Peyer's patch (tissue), 4 donors: ENCODE measurements at regions not wholly inside any gene's neighbourhood (a gene's known extent, or its start where the extent isn't known, plus 50 kb on each side); places are given as distances from the start of the nearest gene placed in this dataset.

Source experiments
- DNase-seq, 3 donors: peaks; one replicate each; pipeline ENCODE4 v3.0.0-alpha.2; 2017 to 2019
- H3K27ac ChIP-seq, 4 donors: fragments of 200-600 bp; sonication (generic); one replicate each; pipeline ENCODE4 v1.5.1; 2016 to 2019
- H3K27me3 ChIP-seq, 2 donors: fragments of 200-600 bp; sonication (generic); one replicate each; pipeline ENCODE4 v1.5.1; 2019
- H3K36me3 ChIP-seq, 3 donors: fragments of 200-600 bp; sonication (generic); one replicate each; pipeline ENCODE4 v1.5.1; 2016 to 2019
- H3K4me1 ChIP-seq, 4 donors: fragments of 200-600 bp; sonication (generic); one replicate each; pipeline ENCODE4 v1.5.1; 2016 to 2019
- H3K4me3 ChIP-seq, 4 donors: fragments of 200-600 bp; sonication (generic); 1 replicate in 3 of 4; 2 replicates in 1 of 4; pipeline ENCODE4 v1.5.1; 2016 to 2019; ENCODE audit warnings: mild to moderate bottlenecking in 1 of 4
- H3K9me3 ChIP-seq, 4 donors: fragments of 200-600 bp; sonication (generic); one replicate each; pipeline ENCODE4 v1.5.1; 2016 to 2019; ENCODE audit warnings: mild to moderate bottlenecking in 1 of 4
- POLR2A ChIP-seq, 2 donors: fragments of 450-650 bp; IDR thresholded peaks; one replicate each; pipeline ENCODE4 v1.5.1; 2017; ENCODE audit warnings: antibody characterized with exemption in 2 of 2, mild to moderate bottlenecking in 2 of 2, moderate library complexity in 2 of 2
- TF ChIP-seq, protein P1 (sequence below), 6 experiments: fragments of 450-650 bp in 4 of 6; fragments of 200-600 bp in 2 of 6; sonication (generic) in 1 of 6; IDR thresholded peaks; one replicate each; pipeline ENCODE4 v1.5.1; 2017 to 2019; ENCODE audit warnings: antibody characterized with exemption in 6 of 6, mild to moderate bottlenecking in 3 of 6, moderate library complexity in 1 of 6

DNA sequence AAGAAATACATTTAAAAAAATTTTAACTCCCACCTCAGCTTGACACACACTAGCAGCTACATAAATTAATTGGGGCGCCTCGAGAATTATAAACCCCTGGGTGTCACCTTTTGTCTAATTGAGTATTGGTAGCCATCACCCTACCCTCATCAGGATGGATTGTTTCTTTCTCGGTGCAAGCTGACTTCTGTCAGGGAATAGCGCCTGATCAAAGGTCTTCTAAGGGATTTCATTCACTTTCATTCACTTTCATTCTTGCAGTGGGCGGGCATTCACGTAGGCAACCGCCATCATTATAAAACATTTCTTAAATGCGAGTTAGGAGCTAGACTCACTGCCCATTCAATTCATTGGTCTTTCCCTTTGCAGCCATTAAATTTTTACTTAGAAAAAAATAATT, 239.2 kb upstream of the SASH1 start:
- H3K27ac ChIP-seq: no peak overlapping the region

DNA sequence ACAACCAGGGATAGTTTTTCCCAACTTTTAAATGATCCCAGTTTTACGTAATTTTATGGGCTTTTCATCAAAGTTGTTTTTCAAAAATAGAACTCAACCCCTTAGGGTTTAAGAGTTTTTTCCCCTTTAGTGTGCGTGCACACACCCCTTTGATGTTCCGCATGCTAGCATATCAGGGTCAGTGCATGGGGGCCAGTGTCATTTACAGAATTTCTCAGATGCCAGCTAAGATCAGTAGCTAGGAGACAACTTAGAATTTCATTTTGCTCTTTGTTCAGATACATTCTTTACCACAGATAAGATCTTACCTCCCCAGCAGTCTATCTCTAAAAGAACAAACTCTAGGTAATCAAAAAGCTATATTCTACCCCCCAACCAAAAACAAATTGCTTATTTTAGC, 238.5 kb upstream of the SASH1 start:
- Histone ChIP-seq H3K27me3 (no peaks in the 10 kb centered on the region), H3K4me1 (no peaks in the 10 kb centered on the region), H3K27ac (no peak overlapping the region), H3K9me3 (no peaks in the 10 kb centered on the region), H3K4me3 (no peak overlapping the region), H3K36me3 (no peaks in the 10 kb centered on the region)
- TF ChIP-seq POLR2A (IDR thresholded peaks at IDR 0.05): no peak
- TF ChIP-seq, protein P1, sequence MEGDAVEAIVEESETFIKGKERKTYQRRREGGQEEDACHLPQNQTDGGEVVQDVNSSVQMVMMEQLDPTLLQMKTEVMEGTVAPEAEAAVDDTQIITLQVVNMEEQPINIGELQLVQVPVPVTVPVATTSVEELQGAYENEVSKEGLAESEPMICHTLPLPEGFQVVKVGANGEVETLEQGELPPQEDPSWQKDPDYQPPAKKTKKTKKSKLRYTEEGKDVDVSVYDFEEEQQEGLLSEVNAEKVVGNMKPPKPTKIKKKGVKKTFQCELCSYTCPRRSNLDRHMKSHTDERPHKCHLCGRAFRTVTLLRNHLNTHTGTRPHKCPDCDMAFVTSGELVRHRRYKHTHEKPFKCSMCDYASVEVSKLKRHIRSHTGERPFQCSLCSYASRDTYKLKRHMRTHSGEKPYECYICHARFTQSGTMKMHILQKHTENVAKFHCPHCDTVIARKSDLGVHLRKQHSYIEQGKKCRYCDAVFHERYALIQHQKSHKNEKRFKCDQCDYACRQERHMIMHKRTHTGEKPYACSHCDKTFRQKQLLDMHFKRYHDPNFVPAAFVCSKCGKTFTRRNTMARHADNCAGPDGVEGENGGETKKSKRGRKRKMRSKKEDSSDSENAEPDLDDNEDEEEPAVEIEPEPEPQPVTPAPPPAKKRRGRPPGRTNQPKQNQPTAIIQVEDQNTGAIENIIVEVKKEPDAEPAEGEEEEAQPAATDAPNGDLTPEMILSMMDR (IDR thresholded peaks at IDR 0.05): no peak
- no peak for DNase-seq

More for the DNA sequence above, 239.2 kb upstream of the SASH1 start:
- Histone ChIP-seq H3K9me3 (no peaks in the 10 kb centered on the region), H3K4me1 (no peaks in the 10 kb centered on the region), H3K4me3 (no peak overlapping the region), H3K27me3 (no peaks in the 10 kb centered on the region), H3K36me3 (no peaks in the 10 kb centered on the region)
- DNase-seq: no peak
- no peak for TF ChIP-seq POLR2A (IDR thresholded peaks at IDR 0.05)
- TF ChIP-seq, protein P1 (IDR thresholded peaks at IDR 0.05): no peak

DNA sequence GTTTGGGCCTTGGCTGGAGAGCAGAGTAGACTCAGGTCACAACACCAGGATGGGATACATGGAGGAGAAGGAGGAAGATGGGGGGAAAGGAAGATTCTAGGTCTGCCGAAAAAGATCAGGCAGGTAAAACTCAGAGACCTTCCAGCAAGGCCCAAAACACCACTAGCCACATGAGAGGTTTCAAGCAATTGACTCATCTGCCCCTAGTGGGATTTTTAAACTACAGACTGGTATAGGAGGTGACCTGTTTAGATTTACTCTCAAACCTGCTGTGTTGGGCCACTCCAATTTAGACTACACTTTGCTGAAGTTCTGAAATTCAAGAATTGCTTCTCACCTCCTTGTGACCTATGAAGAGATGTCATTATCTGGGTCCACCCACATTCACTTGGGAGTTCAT, 236.9 kb upstream of the SASH1 start:
- Histone ChIP-seq H3K9me3 (no peaks in the 10 kb centered on the region), H3K4me3 (no peak overlapping the region), H3K36me3 (no peaks in the 10 kb centered on the region), H3K27me3 (no peaks in the 10 kb centered on the region), H3K4me1 (no peaks in the 10 kb centered on the region), H3K27ac (no peak overlapping the region)
- TF ChIP-seq, protein P1 (IDR thresholded peaks at IDR 0.05): no peak
- TF ChIP-seq POLR2A (IDR thresholded peaks at IDR 0.05): no peak
- DNase-seq: no peak

DNA sequence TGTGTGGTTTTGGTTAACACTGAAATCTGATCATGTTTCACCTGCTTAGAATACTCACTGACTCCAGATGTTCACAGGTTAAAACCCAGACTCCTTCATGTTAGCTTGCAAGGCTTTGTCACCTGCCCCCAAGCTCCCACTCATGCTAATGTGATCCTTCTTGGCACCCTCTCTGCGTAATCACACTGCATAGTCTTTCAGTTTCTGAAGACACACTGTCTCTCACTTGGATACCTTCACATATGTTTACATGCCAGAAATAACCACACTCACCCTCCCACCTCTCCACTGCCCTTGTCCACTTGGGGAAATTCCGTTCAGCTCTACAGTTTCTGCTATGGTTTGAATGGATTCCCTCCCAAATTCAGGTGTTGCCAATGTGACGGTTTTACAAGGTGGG, 234.7 kb upstream of the SASH1 start:
- TF ChIP-seq, protein P1 (IDR thresholded peaks at IDR 0.05): no peak
- TF ChIP-seq POLR2A (IDR thresholded peaks at IDR 0.05): no peak
- H3K9me3 ChIP-seq: no peaks in the 10 kb centered on the region
- no peaks in the 10 kb centered on the region for H3K4me1 ChIP-seq
- H3K4me3 ChIP-seq: no peak overlapping the region
- DNase-seq: no peak
- H3K27ac ChIP-seq: no peak overlapping the region
- H3K36me3 ChIP-seq: no peaks in the 10 kb centered on the region
- H3K27me3 ChIP-seq: no peaks in the 10 kb centered on the region

DNA sequence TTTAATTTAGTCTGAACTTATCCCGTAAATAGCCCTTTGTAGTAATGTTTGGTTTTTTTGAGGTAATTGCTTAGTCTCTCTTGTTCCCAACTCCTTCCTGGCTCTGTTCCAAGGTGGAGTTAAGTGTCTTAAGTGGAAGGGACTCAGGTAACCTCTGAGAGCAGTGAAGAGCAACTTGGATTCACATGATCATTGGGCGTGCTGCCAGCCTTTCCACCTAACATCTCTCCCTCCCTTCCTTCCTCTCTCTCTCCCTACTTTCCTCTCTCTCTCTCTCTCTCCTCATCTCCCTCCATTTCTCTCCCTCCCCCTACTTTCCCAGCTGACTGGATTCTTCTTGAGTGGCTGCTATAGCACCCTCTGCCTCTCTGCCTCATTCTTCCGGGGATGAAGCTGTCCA, 232.9 kb upstream of the SASH1 start:
- Histone ChIP-seq H3K27me3 (no peaks in the 10 kb centered on the region), H3K4me1 (no peaks in the 10 kb centered on the region), H3K27ac (no peak overlapping the region), H3K4me3 (no peak overlapping the region), H3K36me3 (no peaks in the 10 kb centered on the region), H3K9me3 (no peaks in the 10 kb centered on the region)
- TF ChIP-seq, protein P1 (IDR thresholded peaks at IDR 0.05): no peak
- no peak for DNase-seq

DNA sequence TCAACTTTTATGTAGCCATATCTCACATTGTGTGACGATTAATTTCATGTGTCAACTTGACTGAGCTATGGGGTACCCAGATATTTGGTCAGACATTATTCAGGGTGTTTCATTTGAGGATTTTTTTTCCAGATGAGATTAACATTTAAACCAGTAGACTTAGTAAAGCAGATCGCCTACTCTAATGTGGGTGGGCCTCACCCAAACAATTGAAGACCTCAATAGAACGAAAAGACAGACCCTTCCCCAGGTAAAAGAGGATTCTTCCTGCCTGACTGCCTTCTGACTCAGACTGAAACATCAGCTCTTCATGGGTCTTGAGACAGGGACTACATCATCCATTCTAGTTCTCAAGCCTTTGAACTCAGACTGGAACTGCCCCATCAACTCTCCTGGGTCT, 231.7 kb upstream of the SASH1 start:
- H3K4me3 ChIP-seq: no peak overlapping the region
- no peak for DNase-seq
- TF ChIP-seq, protein P1 (IDR thresholded peaks at IDR 0.05): no peak
- TF ChIP-seq POLR2A (IDR thresholded peaks at IDR 0.05): no peak

More for the DNA sequence above, 231.7 kb upstream of the SASH1 start:
- Histone ChIP-seq H3K27me3 (no peaks in the 10 kb centered on the region), H3K4me1 (no peaks in the 10 kb centered on the region), H3K27ac (no peak overlapping the region), H3K9me3 (no peaks in the 10 kb centered on the region), H3K36me3 (no peaks in the 10 kb centered on the region)
